ENCODE measurements at regions not wholly inside any gene's neighbourhood (a gene's known extent, or its start where the extent isn't known, plus 50 kb on each side); places are given as distances from the start of the nearest gene placed in this dataset.

- DNase-seq (ENCODE audit: low spot score) = no peak
- Histone ChIP-seq H3K27me3 (no peaks in the 10 kb centered on the region), H3K36me3 (no peaks in the 10 kb centered on the region), H3K9me3 (no peaks in the 10 kb centered on the region), H3K4me3 (no peak overlapping the region), H3K27ac (no peak overlapping the region), H3K4me1 (no peaks in the 10 kb centered on the region)
- no peak for TF ChIP-seq CTCF (IDR thresholded peaks at IDR 0.05)
Observed at GRCh38 chr2:234684466-234684865, 187.6 kb upstream of the ARL4C start.

GRCh38 chr2:234683950-234684349 lies 187.1 kb upstream of the ARL4C start:
- Histone ChIP-seq H3K9me3 (no peaks in the 10 kb centered on the region), H3K27me3 (no peaks in the 10 kb centered on the region), H3K27ac (no peak overlapping the region), H3K4me1 (no peaks in the 10 kb centered on the region), H3K4me3 (no peak overlapping the region), H3K36me3 (no peaks in the 10 kb centered on the region)
- no peak for DNase-seq (ENCODE audit: low spot score)
- TF ChIP-seq CTCF (IDR thresholded peaks at IDR 0.05) = no peak

GRCh38 chr2:234682492-234683228 lies 185.8 kb upstream of the ARL4C start:
- peak; percentile 34 for DNase-seq (ENCODE audit: low spot score)
- Histone ChIP-seq H3K4me3 (no peak overlapping the region), H3K36me3 (no peaks in the 10 kb centered on the region), H3K27me3 (no peaks in the 10 kb centered on the region), H3K4me1 (no peaks in the 10 kb centered on the region), H3K27ac (no peak overlapping the region), H3K9me3 (no peaks in the 10 kb centered on the region)
- no peak for TF ChIP-seq CTCF (IDR thresholded peaks at IDR 0.05)

GRCh38 chr2:234680688-234681619 lies 184.1 kb upstream of the ARL4C start:
- Histone ChIP-seq H3K27me3 (no peaks in the 10 kb centered on the region), H3K27ac (no peak overlapping the region), H3K9me3 (no peaks in the 10 kb centered on the region), H3K36me3 (no peaks in the 10 kb centered on the region), H3K4me1 (no peaks in the 10 kb centered on the region), H3K4me3 (no peak overlapping the region)
- no peak for DNase-seq (ENCODE audit: low spot score)
- TF ChIP-seq CTCF (IDR thresholded peaks at IDR 0.05) = no peak

GRCh38 chr2:234679741-234680687 lies 183.1 kb upstream of the ARL4C start:
- Histone ChIP-seq H3K27me3 (no peaks in the 10 kb centered on the region), H3K36me3 (no peaks in the 10 kb centered on the region), H3K4me1 (no peaks in the 10 kb centered on the region), H3K27ac (peak overlapping the region in 1 of 2 donors; percentile 55), H3K9me3 (no peaks in the 10 kb centered on the region), H3K4me3 (no peak overlapping the region)
- DNase-seq (ENCODE audit: low spot score) = peak; percentile 83
- TF ChIP-seq CTCF (IDR thresholded peaks at IDR 0.05) = no peak

Data from right atrium auricular region (tissue), 2 donors.